Ectodermal cell (in vitro differentiated cells): ENCODE measurements at regions not wholly inside any gene's neighbourhood (a gene's known extent, or its start where the extent isn't known, plus 50 kb on each side); places are given as distances from the start of the nearest gene placed in this dataset.

Source experiments
- H3K27ac ChIP-seq: 2 replicates; pipeline ENCODE4 v1.7.0; 2013; ENCODE audit warnings: mild to moderate bottlenecking, low read depth, low read length; ENCODE audit not compliant: insufficient read depth, poor library complexity, severe bottlenecking
- H3K27me3 ChIP-seq: 2 replicates; pipeline ENCODE4 v1.7.0; 2013; ENCODE audit warnings: mild to moderate bottlenecking, low read length; ENCODE audit not compliant: insufficient read depth, control insufficient read depth, poor library complexity, severe bottlenecking
- H3K36me3 ChIP-seq: one replicate; pipeline ENCODE4 v1.7.0; 2013; ENCODE audit warnings: low read length; ENCODE audit not compliant: control insufficient read depth, insufficient read depth
- H3K4me1 ChIP-seq: one replicate; pipeline ENCODE4 v1.7.0; 2013; ENCODE audit warnings: low read length; ENCODE audit not compliant: control insufficient read depth, insufficient read depth
- H3K4me3 ChIP-seq: 2 replicates; pipeline ENCODE4 v1.7.0; 2013; ENCODE audit warnings: low read depth, low read length, control low read depth; ENCODE audit not compliant: insufficient read depth
- H3K9me3 ChIP-seq: 2 replicates; pipeline ENCODE4 v1.7.0; 2013; ENCODE audit warnings: mild to moderate bottlenecking, low read length, moderate library complexity; ENCODE audit not compliant: control insufficient read depth
- WGBS, 2 experiments: methylation state at CpG; one replicate each; pipeline ENCODE4 v1.1.7; 2013; ENCODE audit warnings: missing lambda C conversion rate in 2 of 2; 5-methylcytosine and 5-hydroxymethylcytosine counted together

GRCh38 chr6:29999416-29999815, 57.1 kb downstream of the HLA-A start:
- 93 to 100% methylated on average over 1 of the region's 1 CpG for WGBS, 2 experiments
- Histone ChIP-seq H3K9me3 (no peaks in the 10 kb centered on the region), H3K36me3 (no peaks in the 10 kb centered on the region), H3K27ac (no peak overlapping the region), H3K4me1 (peaks cover 4% of the 10 kb centered on the region), H3K4me3 (no peak overlapping the region), H3K27me3 (peaks cover 13% of the 10 kb centered on the region)

GRCh38 chr6:30000156-30000791, 57.9 kb downstream of the HLA-A start:
- 84 to 89% methylated on average over 9 of the region's 9 CpGs for WGBS, 2 experiments
- no peaks in the 10 kb centered on the region for H3K4me1 ChIP-seq
- H3K36me3 ChIP-seq: no peaks in the 10 kb centered on the region
- H3K9me3 ChIP-seq: no peaks in the 10 kb centered on the region
- no peak overlapping the region for H3K27ac ChIP-seq
- H3K27me3 ChIP-seq: peaks cover 20% of the 10 kb centered on the region
- H3K4me3 ChIP-seq: no peak overlapping the region

GRCh38 chr6:30002871-30003270, 58.2 kb upstream of the POLR1H start:
- no peaks in the 10 kb centered on the region for H3K4me1 ChIP-seq
- no peak overlapping the region for H3K27ac ChIP-seq
- H3K27me3 ChIP-seq: peaks cover 46% of the 10 kb centered on the region
- 83 to 87% methylated on average over 3 of the region's 3 CpGs for WGBS, 2 experiments
- H3K9me3 ChIP-seq: no peaks in the 10 kb centered on the region
- no peaks in the 10 kb centered on the region for H3K36me3 ChIP-seq
- H3K4me3 ChIP-seq: no peak overlapping the region

GRCh38 chr6:30005482-30005881, 55.6 kb upstream of the POLR1H start:
- WGBS, 2 experiments: 88 to 92% methylated on average over 3 of the region's 3 CpGs
- Histone ChIP-seq H3K36me3 (no peaks in the 10 kb centered on the region), H3K27me3 (peaks cover 68% of the 10 kb centered on the region), H3K4me1 (no peaks in the 10 kb centered on the region), H3K27ac (no peak overlapping the region), H3K9me3 (no peaks in the 10 kb centered on the region), H3K4me3 (no peak overlapping the region)

GRCh38 chr6:30006170-30007131, 54.6 kb upstream of the POLR1H start:
- Histone ChIP-seq H3K4me3 (peak overlapping the region; percentile 4), H3K4me1 (no peaks in the 10 kb centered on the region), H3K36me3 (no peaks in the 10 kb centered on the region), H3K9me3 (no peaks in the 10 kb centered on the region), H3K27me3 (peaks cover 68% of the 10 kb centered on the region), H3K27ac (no peak overlapping the region)
- 5% methylated on average over 74 of the region's 74 CpGs for WGBS, 2 experiments

- Histone ChIP-seq H3K27ac (no peak overlapping the region), H3K27me3 (peaks cover 66% of the 10 kb centered on the region), H3K36me3 (no peaks in the 10 kb centered on the region), H3K4me1 (no peaks in the 10 kb centered on the region), H3K9me3 (no peaks in the 10 kb centered on the region), H3K4me3 (peak overlapping the region; percentile 4)
- 6% methylated on average over 42 of the region's 42 CpGs for WGBS, 2 experiments
These were observed 53.8 kb upstream of the POLR1H start for GRCh38 chr6:30007132-30007764.

GRCh38 chr6:30009113-30009512, 52.0 kb upstream of the POLR1H start:
- WGBS, 2 experiments: 91 to 92% methylated on average over 3 of the region's 3 CpGs
- H3K36me3 ChIP-seq: no peaks in the 10 kb centered on the region
- H3K4me1 ChIP-seq: no peaks in the 10 kb centered on the region
- H3K27me3 ChIP-seq: peaks cover 58% of the 10 kb centered on the region
- H3K27ac ChIP-seq: no peak overlapping the region
- H3K9me3 ChIP-seq: no peaks in the 10 kb centered on the region
- H3K4me3 ChIP-seq: no peak overlapping the region
